NCI-H187 (cell line): ENCODE measurements at regions not wholly inside any gene's neighbourhood (a gene's known extent, or its start where the extent isn't known, plus 50 kb on each side); places are given as distances from the start of the nearest gene placed in this dataset.

Source experiments
- DNase-seq, 2 experiments: peaks; one replicate each; lab custom pipeline; 2025; lab: John Stamatoyannopoulos, UW

GRCh38 chr6:122524056-122524455 lies 52.4 kb upstream of the SERINC1 start:
- no peak for DNase-seq

- DNase-seq = peak; percentile 24 to 42
Observed at GRCh38 chr6:122530440-122531046, 58.9 kb upstream of the SERINC1 start.

GRCh38 chr6:122548281-122548680 lies 61.9 kb upstream of the PKIB start:
- no peak for DNase-seq

- no peak for DNase-seq
Observed at GRCh38 chr6:122548820-122549219, 61.4 kb upstream of the PKIB start.

GRCh38 chr6:122553697-122554096 lies 56.5 kb upstream of the PKIB start:
- no peak for DNase-seq

GRCh38 chr6:122555561-122555960 lies 54.6 kb upstream of the PKIB start:
- no peak for DNase-seq

- no peak for DNase-seq
Observed at GRCh38 chr6:122558080-122558479, 52.1 kb upstream of the PKIB start.
